ENCODE measurements at regions not wholly inside any gene's neighbourhood (a gene's known extent, or its start where the extent isn't known, plus 50 kb on each side); places are given as distances from the start of the nearest gene placed in this dataset.

- TF ChIP-seq CTCF (conservative IDR thresholded peaks at IDR 0.05; ENCODE audit: low read length): no peak
- no peak overlapping the region for H3K4me3 ChIP-seq (ENCODE audit: low read length)
- no peak for DNase-seq (ENCODE audit: low read depth)
Measured at GRCh38 chr2:220478305-220479058, 851.1 kb downstream of the SLC4A3 start.

DNA sequence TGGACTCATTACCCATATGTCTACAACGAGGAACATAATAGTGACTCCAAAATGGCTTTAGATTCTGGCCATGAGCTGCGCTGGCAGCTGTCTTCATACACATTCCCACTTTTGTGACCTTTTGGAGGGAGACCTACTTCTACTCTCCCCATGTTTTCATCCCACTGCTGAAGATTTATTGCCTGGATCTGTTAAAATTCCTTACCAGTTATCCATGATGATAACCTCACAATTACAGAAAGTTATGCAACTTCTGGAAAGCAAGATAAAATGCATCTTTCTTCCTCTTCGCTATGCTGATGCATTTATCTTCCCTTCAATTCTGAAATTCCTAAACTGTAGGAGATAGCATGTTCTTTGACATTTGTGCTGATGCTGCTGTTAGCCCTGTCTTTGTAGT lies 855.3 kb downstream of the SLC4A3 start:
- DNase-seq (ENCODE audit: low read depth): no peak
- no peak overlapping the region for H3K4me3 ChIP-seq (ENCODE audit: low read length)
- TF ChIP-seq CTCF (conservative IDR thresholded peaks at IDR 0.05; ENCODE audit: low read length): no peak

DNA sequence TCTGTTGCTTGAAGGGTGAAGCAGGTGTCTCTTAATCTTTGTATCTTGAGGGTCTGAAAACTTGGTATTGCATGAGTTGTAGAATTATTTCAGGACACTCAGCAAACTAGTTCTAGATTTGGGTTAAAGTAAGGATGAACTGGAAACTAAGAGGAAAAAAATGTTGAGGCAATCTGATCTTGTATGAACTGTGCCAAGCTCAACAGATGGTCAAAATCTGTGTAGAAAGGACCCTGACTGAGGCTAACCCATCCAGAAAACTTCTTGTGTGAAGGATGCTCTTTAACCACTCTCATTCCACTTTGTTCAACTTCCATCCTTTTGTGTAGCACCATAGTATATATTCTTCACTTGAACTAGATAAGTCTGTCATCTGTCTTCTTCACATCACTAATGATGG lies 861.7 kb downstream of the SLC4A3 start:
- H3K4me3 ChIP-seq (ENCODE audit: low read length): no peak overlapping the region
- peak; percentile 56 for DNase-seq (ENCODE audit: low read depth)
- TF ChIP-seq CTCF (conservative IDR thresholded peaks at IDR 0.05; ENCODE audit: low read length): no peak

DNA sequence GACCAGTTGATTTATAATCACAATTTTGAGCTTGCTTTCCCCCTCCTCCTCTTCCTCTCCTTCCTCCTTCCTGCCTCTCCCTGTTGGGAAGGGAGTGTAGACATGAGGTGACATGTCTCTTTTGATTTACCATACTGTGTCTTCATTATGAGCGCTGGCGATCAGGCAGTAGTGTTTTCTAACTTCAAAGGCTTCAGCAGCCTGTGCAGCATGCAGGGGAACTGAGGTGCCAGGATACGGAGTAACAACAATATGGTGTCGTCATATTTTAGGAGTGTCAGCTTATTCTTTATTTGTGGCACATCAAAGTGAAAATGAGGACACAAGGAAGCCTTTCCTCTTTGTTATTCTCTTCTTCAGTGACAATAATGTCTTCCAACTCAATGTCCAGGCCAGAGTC lies 864.2 kb downstream of the SLC4A3 start:
- DNase-seq (ENCODE audit: low read depth): no peak
- TF ChIP-seq CTCF (conservative IDR thresholded peaks at IDR 0.05; ENCODE audit: low read length): no peak
- H3K4me3 ChIP-seq (ENCODE audit: low read length): no peak overlapping the region

- H3K4me3 ChIP-seq (ENCODE audit: low read length): no peak overlapping the region
- no peak for TF ChIP-seq CTCF (conservative IDR thresholded peaks at IDR 0.05; ENCODE audit: low read length)
- DNase-seq (ENCODE audit: low read depth): no peak
Measured at GRCh38 chr2:220493871-220494525, 866.6 kb downstream of the SLC4A3 start.

DNA sequence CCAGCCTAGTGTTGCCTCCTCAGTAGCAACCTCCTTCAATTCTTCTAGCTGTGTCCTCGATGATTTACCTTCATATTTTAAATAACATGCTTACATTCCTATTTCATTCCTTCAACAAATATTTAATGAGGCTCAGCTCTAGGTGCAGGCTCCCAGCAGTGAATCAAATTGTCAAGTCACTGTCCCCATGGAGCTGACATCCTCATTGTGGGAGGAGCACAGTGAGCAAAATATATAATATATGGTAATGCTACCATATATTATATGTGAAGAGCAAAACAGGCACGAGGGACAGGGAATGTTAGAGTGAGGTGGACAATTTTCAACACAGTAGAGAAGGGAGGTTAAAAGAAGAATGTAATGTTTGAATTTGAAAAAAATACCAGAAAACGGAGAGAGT lies 869.1 kb downstream of the SLC4A3 start:
- no peak for TF ChIP-seq CTCF (conservative IDR thresholded peaks at IDR 0.05; ENCODE audit: low read length)
- no peak for DNase-seq (ENCODE audit: low read depth)
- H3K4me3 ChIP-seq (ENCODE audit: low read length): no peak overlapping the region

DNA sequence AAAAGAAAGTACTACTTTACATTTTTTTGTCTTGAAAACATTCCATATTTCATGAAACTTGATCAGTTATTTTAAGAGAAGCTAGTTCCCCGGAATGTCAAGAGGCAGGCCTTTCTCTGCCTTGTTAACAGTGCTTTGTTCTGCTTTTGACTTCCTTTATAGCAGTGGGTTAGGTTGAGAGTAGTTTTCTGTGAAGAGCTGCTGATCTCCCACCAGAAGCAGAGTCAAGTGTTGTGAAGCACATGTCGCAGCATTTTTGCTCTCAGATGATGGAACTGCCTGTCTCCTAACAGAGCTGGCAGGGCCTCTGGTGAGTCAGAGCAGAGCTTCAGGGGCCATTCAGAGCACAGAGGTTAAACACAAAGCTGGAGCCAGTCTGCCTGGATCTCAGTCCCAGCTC lies 871.8 kb downstream of the SLC4A3 start:
- no peak for TF ChIP-seq CTCF (conservative IDR thresholded peaks at IDR 0.05; ENCODE audit: low read length)
- H3K4me3 ChIP-seq (ENCODE audit: low read length): no peak overlapping the region
- peak; percentile 64 for DNase-seq (ENCODE audit: low read depth)

All from AG10803 (cell line).